SK-N-SH (cell line): ENCODE measurements at regions not wholly inside any gene's neighbourhood (a gene's known extent, or its start where the extent isn't known, plus 50 kb on each side); places are given as distances from the start of the nearest gene placed in this dataset.

Experiments used
- CTCF ChIA-PET: fragments of 300-600, 350-600 bp; formaldehyde crosslinking; extraction: SDS; loops from one replicate; lab custom pipeline; 2021; lab: Yijun Ruan, JAX
- POLR2A ChIA-PET: fragments of 350-600 bp; sonication (Branson Sonifier 250); formaldehyde crosslinking; extraction: SDS; loops from one replicate; lab custom pipeline; 2020; ENCODE audit warnings: antibody characterized with exemption, inconsistent platforms; lab: Yijun Ruan, JAX
- DNase-seq: peaks from one replicate; pipeline ENCODE4 v3.0.0; 2012
- H2AFZ ChIP-seq: fragments of 200-600 bp; sonication (generic); 2 replicates; pipeline ENCODE4 v1.8.1; 2016; ENCODE audit warnings: antibody characterized with exemption, mild to moderate bottlenecking, low read depth
- H3F3A ChIP-seq: fragments of 200-600 bp; sonication (generic); replicated peaks from 2 replicates; pipeline ENCODE3; 2016; ENCODE audit warnings: antibody characterized with exemption, mild to moderate bottlenecking; ENCODE audit not compliant: insufficient read depth
- H3K27ac ChIP-seq, 2 experiments: fragments of 200-500 bp in 1 of 2; fragments of 200-600 bp in 1 of 2; sonication (Bioruptor generic) in 1 of 2; sonication (generic), shearing (Covaris generic) in 1 of 2; 2 replicates each; pipeline versions ENCODE4 v1.5.1 to v1.6.1; 2014 to 2016; ENCODE audit warnings: low read depth in 2 of 2, inconsistent platforms in 1 of 2, low read length in 1 of 2, mild to moderate bottlenecking in 1 of 2, mixed read lengths in 1 of 2
- H3K27me3 ChIP-seq: fragments of 200-600 bp; sonication (generic), shearing (Covaris generic); 2 replicates; pipeline ENCODE4 v1.6.1; 2016; ENCODE audit warnings: mixed run types; ENCODE audit not compliant: insufficient read depth
- H3K36me3 ChIP-seq, 2 experiments: fragments of 200-500 bp in 1 of 2; fragments of 200-600 bp in 1 of 2; sonication (Bioruptor generic) in 1 of 2; sonication (generic) in 1 of 2; replicated peaks in 1 of 2; 2 replicates each; pipeline versions ENCODE3 to v1.5.1; 2014 to 2016; ENCODE audit warnings: low read length in 1 of 2, mild to moderate bottlenecking in 1 of 2; ENCODE audit not compliant: insufficient read depth in 2 of 2, control insufficient read depth in 1 of 2
- H3K4me1 ChIP-seq, 2 experiments: fragments of 200-500 bp in 1 of 2; fragments of 200-600 bp in 1 of 2; sonication (Bioruptor generic) in 1 of 2; sonication (generic), shearing (Covaris generic) in 1 of 2; 2 replicates each; pipeline versions ENCODE4 v1.5.1 to v1.6.1; 2014 to 2016; ENCODE audit warnings: low read depth in 1 of 2, low read length in 1 of 2, mixed run types in 1 of 2; ENCODE audit not compliant: insufficient read depth in 2 of 2, control insufficient read depth in 1 of 2
- H3K4me2 ChIP-seq: fragments of 200-600 bp; sonication (generic), shearing (Covaris generic); 2 replicates; pipeline ENCODE4 v1.6.1; 2017; ENCODE audit warnings: mixed run types
- H3K4me3 ChIP-seq, 2 experiments: fragments of 200-500 bp in 1 of 2; fragments of 200-600 bp in 1 of 2; sonication (Bioruptor generic) in 1 of 2; sonication (generic), shearing (Covaris generic) in 1 of 2; 2 replicates each; pipeline versions ENCODE4 v1.5.1 to v1.8.1; 2014 to 2016; ENCODE audit warnings: low read depth in 2 of 2, inconsistent platforms in 1 of 2, low read length in 1 of 2, mild to moderate bottlenecking in 1 of 2, mixed read lengths in 1 of 2, moderate library complexity in 1 of 2
- H3K79me2 ChIP-seq: fragments of 200-600 bp; sonication (generic); 2 replicates; pipeline ENCODE4 v1.8.1; 2017; ENCODE audit warnings: mild to moderate bottlenecking; ENCODE audit not compliant: insufficient read depth
- H3K9ac ChIP-seq: fragments of 200-600 bp; sonication (generic); 2 replicates; pipeline ENCODE4 v1.6.1; 2017; ENCODE audit warnings: mixed run types
- H3K9me2 ChIP-seq: fragments of 200-600 bp; sonication (generic); 2 replicates; pipeline ENCODE4 v1.6.1; 2017; ENCODE audit warnings: mixed run types
- H3K9me3 ChIP-seq: fragments of 200-600 bp; sonication (generic); 2 replicates; pipeline ENCODE4 v1.6.1; 2017; ENCODE audit warnings: mixed run types, mild to moderate bottlenecking, moderate library complexity
- H4K20me1 ChIP-seq: fragments of 200-600 bp; sonication (generic); 2 replicates; pipeline ENCODE4 v1.6.1; 2017; ENCODE audit warnings: mild to moderate bottlenecking, mixed run types; ENCODE audit not compliant: insufficient read depth
- ELF1 ChIP-seq: IDR thresholded peaks from 2 replicates; pipeline ENCODE4 v1.4.0; 2012
- EZH2phosphoT487 ChIP-seq: fragments of 200-600 bp; sonication (generic); IDR thresholded peaks from 2 replicates; pipeline ENCODE4 v1.6.1; 2017; ENCODE audit warnings: low read depth, mixed run types, mild to moderate bottlenecking, antibody characterized with exemption, moderate library complexity, borderline replicate concordance
- FOXJ3 ChIP-seq: sonication (generic); formaldehyde crosslinking; IDR thresholded peaks from 2 replicates; pipeline ENCODE4 v1.5.1; 2020; ENCODE audit warnings: mild to moderate bottlenecking, missing genetic modification reagents
- IRF3 ChIP-seq: fragments of 150-350 bp; IDR thresholded peaks from 2 replicates; pipeline ENCODE4 v1.6.1; 2016; ENCODE audit warnings: mild to moderate bottlenecking, low read depth, low read length
- JUND ChIP-seq: IDR thresholded peaks from 2 replicates; pipeline ENCODE4 v1.4.0; 2012
- MAX ChIP-seq: IDR thresholded peaks from 2 replicates; pipeline ENCODE4 v1.4.0; 2012; ENCODE audit warnings: low read depth
- MXI1 ChIP-seq: IDR thresholded peaks from 2 replicates; pipeline ENCODE4 v1.6.1; 2012; ENCODE audit warnings: mild to moderate bottlenecking, low read depth, low read length, improper control_type of control experiment
- NFIC ChIP-seq: IDR thresholded peaks from 2 replicates; pipeline ENCODE4 v1.4.0; 2012; ENCODE audit warnings: borderline replicate concordance
- NRF1 ChIP-seq: IDR thresholded peaks from 2 replicates; pipeline ENCODE4 v1.6.1; 2012; ENCODE audit warnings: low read depth, mild to moderate bottlenecking, low read length
- POLR2AphosphoS5 ChIP-seq: IDR thresholded peaks from 2 replicates; pipeline ENCODE4 v1.6.1; 2012; ENCODE audit warnings: low read depth, low read length
- RCOR1 ChIP-seq: fragments of 150-350 bp; IDR thresholded peaks from 2 replicates; pipeline ENCODE4 v1.6.1; 2017; ENCODE audit warnings: antibody characterized with exemption, low read length
- RFX5 ChIP-seq: IDR thresholded peaks from 2 replicates; pipeline ENCODE4 v1.6.1; 2012; ENCODE audit warnings: mild to moderate bottlenecking, improper control_type of control experiment, low read length
- RXRA ChIP-seq: IDR thresholded peaks from 2 replicates; pipeline ENCODE4 v1.4.0; 2012; ENCODE audit warnings: low read depth, mild to moderate bottlenecking, borderline replicate concordance
- TCF12 ChIP-seq: IDR thresholded peaks from 2 replicates; pipeline ENCODE4 v1.4.0; 2012
- TEAD4 ChIP-seq: IDR thresholded peaks from 2 replicates; pipeline ENCODE4 v1.4.0; 2012; ENCODE audit warnings: mild to moderate bottlenecking, borderline replicate concordance; ENCODE audit not compliant: insufficient read depth
- USF2 ChIP-seq: fragments of 150-350 bp; IDR thresholded peaks from 2 replicates; pipeline ENCODE4 v1.6.1; 2017; ENCODE audit warnings: antibody characterized with exemption, low read length, low read depth, borderline replicate concordance
- YY1 ChIP-seq: IDR thresholded peaks from 2 replicates; pipeline ENCODE4 v1.4.0; 2012; ENCODE audit warnings: low read depth, mild to moderate bottlenecking
- WGBS: methylation state at CpG from one replicate; pipeline ENCODE4 v1.1.6; 2017; ENCODE audit warnings: low lambda C conversion rate; 5-methylcytosine and 5-hydroxymethylcytosine counted together
- TF ChIP-seq, protein P1 (sequence below): IDR thresholded peaks from 2 replicates; pipeline ENCODE4 v1.4.0; 2012; ENCODE audit warnings: low read depth, borderline replicate concordance
- TF ChIP-seq, protein P2 (sequence below): IDR thresholded peaks from 2 replicates; pipeline ENCODE4 v1.6.1; 2012; ENCODE audit warnings: mild to moderate bottlenecking, low read depth, low read length, moderate library complexity
- TF ChIP-seq, protein P3 (sequence below): IDR thresholded peaks from 2 replicates; pipeline ENCODE4 v1.4.0; 2012; ENCODE audit warnings: low read depth, borderline replicate concordance

DNA sequence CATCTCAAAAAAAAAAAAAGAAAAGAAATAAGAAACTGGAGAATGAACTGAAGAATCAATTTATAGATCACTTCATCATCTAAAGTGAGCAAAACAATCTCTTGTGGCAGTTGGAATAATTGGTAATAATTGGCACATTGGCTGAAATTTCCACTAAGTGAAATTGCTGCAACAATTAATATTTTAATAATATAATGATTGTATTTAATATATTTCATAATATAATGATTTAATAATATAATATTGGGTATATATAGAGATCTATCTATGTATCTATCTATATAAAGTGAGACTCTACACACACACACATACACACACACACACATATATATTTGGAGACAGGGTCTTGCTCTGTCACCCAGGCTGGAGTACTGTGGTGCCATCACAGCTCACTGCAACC is 81.2 kb upstream of the PRICKLE1 start:
- ChIA-PET CTCF (interaction anchor here (1.2 kb wide), 1 partner anchor 11 kb away, joined by 4 read pairs; no protein-coding TSS in a partner anchor), POLR2A (no interaction called here)
- no peaks in the 10 kb centered on the region for H4K20me1 ChIP-seq
- no peaks in the 10 kb centered on the region for H3K36me3 ChIP-seq
- H3K27ac ChIP-seq, result no peak overlapping the region
- H3K79me2 ChIP-seq, result no peaks in the 10 kb centered on the region
- no peak for DNase-seq
- no peak overlapping the region for H2AFZ ChIP-seq
- TF ChIP-seq MAX (no peak), NRF1 (no peak), POLR2AphosphoS5 (no peak)
- TF ChIP-seq, protein P1, sequence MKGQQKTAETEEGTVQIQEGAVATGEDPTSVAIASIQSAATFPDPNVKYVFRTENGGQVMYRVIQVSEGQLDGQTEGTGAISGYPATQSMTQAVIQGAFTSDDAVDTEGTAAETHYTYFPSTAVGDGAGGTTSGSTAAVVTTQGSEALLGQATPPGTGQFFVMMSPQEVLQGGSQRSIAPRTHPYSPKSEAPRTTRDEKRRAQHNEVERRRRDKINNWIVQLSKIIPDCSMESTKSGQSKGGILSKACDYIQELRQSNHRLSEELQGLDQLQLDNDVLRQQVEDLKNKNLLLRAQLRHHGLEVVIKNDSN, result no peak
- no peaks in the 10 kb centered on the region for H3F3A ChIP-seq
- no peak overlapping the region for H3K4me2 ChIP-seq
- no peaks in the 10 kb centered on the region for H3K27me3 ChIP-seq
- no peak overlapping the region for H3K4me3 ChIP-seq
- H3K9ac ChIP-seq, result no peak overlapping the region
- no peaks in the 10 kb centered on the region for H3K9me3 ChIP-seq
- no peaks in the 10 kb centered on the region for H3K9me2 ChIP-seq
- H3K4me1 ChIP-seq, result no peaks in the 10 kb centered on the region

DNA sequence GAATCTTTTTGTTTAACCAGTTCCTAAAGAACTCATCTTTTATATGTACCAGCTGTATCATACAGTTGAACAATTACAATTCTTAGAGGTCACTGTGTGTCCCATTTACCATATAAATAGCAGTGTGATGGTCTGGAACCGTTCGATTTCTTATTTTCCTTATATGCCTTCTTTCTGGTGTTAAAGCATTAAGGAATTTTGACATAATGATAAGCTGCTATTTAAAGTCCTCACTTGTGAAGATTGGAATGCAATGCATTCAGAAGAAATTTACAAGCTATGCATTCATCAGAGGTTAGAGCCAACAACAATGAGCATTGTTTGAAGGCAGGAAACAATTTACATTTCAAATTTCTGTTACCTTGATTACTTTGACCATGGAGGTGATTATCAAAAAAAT is 80.0 kb upstream of the PRICKLE1 start:
- no peak overlapping the region for H3K4me3 ChIP-seq
- H3F3A ChIP-seq, result no peaks in the 10 kb centered on the region
- H3K4me1 ChIP-seq, result no peaks in the 10 kb centered on the region
- H3K9ac ChIP-seq, result no peak overlapping the region
- H3K27me3 ChIP-seq, result no peaks in the 10 kb centered on the region
- no peak for DNase-seq
- no peaks in the 10 kb centered on the region for H3K36me3 ChIP-seq
- no peaks in the 10 kb centered on the region for H3K9me2 ChIP-seq
- CTCF ChIA-PET, result interaction anchor here (1.2 kb wide), 1 partner anchor 10 kb away, joined by 4 read pairs; no protein-coding TSS in a partner anchor
- TF ChIP-seq RXRA (no peak), IRF3 (no peak), JUND (no peak), RFX5 (no peak), USF2 (no peak), NFIC (no peak), MXI1 (no peak), FOXJ3 (CRISPR knock-in tag) (no peak), ELF1 (no peak), YY1 (no peak), EZH2phosphoT487 (no peak), RCOR1 (no peak), TEAD4 (no peak), TCF12 (no peak), MAX (no peak)
- TF ChIP-seq, protein P2, sequence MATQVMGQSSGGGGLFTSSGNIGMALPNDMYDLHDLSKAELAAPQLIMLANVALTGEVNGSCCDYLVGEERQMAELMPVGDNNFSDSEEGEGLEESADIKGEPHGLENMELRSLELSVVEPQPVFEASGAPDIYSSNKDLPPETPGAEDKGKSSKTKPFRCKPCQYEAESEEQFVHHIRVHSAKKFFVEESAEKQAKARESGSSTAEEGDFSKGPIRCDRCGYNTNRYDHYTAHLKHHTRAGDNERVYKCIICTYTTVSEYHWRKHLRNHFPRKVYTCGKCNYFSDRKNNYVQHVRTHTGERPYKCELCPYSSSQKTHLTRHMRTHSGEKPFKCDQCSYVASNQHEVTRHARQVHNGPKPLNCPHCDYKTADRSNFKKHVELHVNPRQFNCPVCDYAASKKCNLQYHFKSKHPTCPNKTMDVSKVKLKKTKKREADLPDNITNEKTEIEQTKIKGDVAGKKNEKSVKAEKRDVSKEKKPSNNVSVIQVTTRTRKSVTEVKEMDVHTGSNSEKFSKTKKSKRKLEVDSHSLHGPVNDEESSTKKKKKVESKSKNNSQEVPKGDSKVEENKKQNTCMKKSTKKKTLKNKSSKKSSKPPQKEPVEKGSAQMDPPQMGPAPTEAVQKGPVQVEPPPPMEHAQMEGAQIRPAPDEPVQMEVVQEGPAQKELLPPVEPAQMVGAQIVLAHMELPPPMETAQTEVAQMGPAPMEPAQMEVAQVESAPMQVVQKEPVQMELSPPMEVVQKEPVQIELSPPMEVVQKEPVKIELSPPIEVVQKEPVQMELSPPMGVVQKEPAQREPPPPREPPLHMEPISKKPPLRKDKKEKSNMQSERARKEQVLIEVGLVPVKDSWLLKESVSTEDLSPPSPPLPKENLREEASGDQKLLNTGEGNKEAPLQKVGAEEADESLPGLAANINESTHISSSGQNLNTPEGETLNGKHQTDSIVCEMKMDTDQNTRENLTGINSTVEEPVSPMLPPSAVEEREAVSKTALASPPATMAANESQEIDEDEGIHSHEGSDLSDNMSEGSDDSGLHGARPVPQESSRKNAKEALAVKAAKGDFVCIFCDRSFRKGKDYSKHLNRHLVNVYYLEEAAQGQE, result no peak
- TF ChIP-seq, protein P3, sequence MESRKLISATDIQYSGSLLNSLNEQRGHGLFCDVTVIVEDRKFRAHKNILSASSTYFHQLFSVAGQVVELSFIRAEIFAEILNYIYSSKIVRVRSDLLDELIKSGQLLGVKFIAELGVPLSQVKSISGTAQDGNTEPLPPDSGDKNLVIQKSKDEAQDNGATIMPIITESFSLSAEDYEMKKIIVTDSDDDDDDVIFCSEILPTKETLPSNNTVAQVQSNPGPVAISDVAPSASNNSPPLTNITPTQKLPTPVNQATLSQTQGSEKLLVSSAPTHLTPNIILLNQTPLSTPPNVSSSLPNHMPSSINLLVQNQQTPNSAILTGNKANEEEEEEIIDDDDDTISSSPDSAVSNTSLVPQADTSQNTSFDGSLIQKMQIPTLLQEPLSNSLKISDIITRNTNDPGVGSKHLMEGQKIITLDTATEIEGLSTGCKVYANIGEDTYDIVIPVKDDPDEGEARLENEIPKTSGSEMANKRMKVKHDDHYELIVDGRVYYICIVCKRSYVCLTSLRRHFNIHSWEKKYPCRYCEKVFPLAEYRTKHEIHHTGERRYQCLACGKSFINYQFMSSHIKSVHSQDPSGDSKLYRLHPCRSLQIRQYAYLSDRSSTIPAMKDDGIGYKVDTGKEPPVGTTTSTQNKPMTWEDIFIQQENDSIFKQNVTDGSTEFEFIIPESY, result no peak
- TF ChIP-seq, all 33 proteins: peak for 0
- WGBS, result 12% methylated on average over 2 of the region's 2 CpGs
- Histone ChIP-seq H4K20me1 (no peaks in the 10 kb centered on the region), H3K4me2 (no peak overlapping the region), H2AFZ (no peak overlapping the region), H3K79me2 (no peaks in the 10 kb centered on the region), H3K27ac (no peak overlapping the region), H3K9me3 (no peaks in the 10 kb centered on the region)
- POLR2A ChIA-PET, result no interaction called here
